Esophagus muscularis mucosa (tissue), 3 donors: ENCODE measurements at regions not wholly inside any gene's neighbourhood (a gene's known extent, or its start where the extent isn't known, plus 50 kb on each side); places are given as distances from the start of the nearest gene placed in this dataset.

Source experiments
- CTCF ChIP-seq, 3 experiments: fragments of 200-600 bp in 2 of 3; fragments of 450-650 bp in 1 of 3; sonication (generic) in 2 of 3; IDR thresholded peaks; one replicate each; pipeline ENCODE4 v1.5.1; 2017 to 2019; ENCODE audit warnings: antibody characterized with exemption in 3 of 3, mild to moderate bottlenecking in 2 of 3, moderate library complexity in 1 of 3
- POLR2A ChIP-seq: fragments of 450-650 bp; IDR thresholded peaks from one replicate; pipeline ENCODE4 v1.6.1; 2017; ENCODE audit warnings: antibody characterized with exemption, moderate library complexity, mild to moderate bottlenecking, low read depth

- TF ChIP-seq CTCF (IDR thresholded peaks at IDR 0.05) (no peak), POLR2A (no peak)
Observed at GRCh38 chr1:4980211-4980610, 325.8 kb downstream of the AJAP1 start.
